Natural killer cell treated with Interleukin-12 subunit alpha and Interleukin-12 subunit beta and Interleukin-15 and Interleukin-18, amount 100 ng/mL, for 72 hours (primary cell): ENCODE measurements at regions not wholly inside any gene's neighbourhood (a gene's known extent, or its start where the extent isn't known, plus 50 kb on each side); places are given as distances from the start of the nearest gene placed in this dataset.

Source experiments
- ATAC-seq, 2 donors: fragments of 150-1000 bp; cut with Tn5 transposase in 1 of 2; sonication (Bioruptor Pico), chemical (Tn5 transposase) in 1 of 2; 2 replicates each; pipeline ENCODE4 v1.10.0; 2021
- DNase-seq: peaks from one replicate; pipeline ENCODE4 v3.0.0; 2022; ENCODE audit warnings: low spot score
- H3K27ac Mint-ChIP-seq, 2 donors: 1 replicate in 1 of 2; 2 replicates in 1 of 2; pipeline ENCODE4 v1.8.0; 2022; ENCODE audit warnings: mixed read lengths in 2 of 2, mild to moderate bottlenecking in 1 of 2, moderate library complexity in 1 of 2
- H3K27me3 Mint-ChIP-seq, 2 donors: 1 replicate in 1 of 2; 2 replicates in 1 of 2; pipeline ENCODE4 v1.8.0; 2022; ENCODE audit warnings: mixed read lengths in 2 of 2
- H3K36me3 Mint-ChIP-seq: one replicate; pipeline ENCODE4 v1.8.0; 2022; ENCODE audit warnings: mixed read lengths
- H3K4me1 Mint-ChIP-seq, 2 donors: 1 replicate in 1 of 2; 2 replicates in 1 of 2; pipeline ENCODE4 v1.8.0; 2022; ENCODE audit warnings: low read depth in 2 of 2, mixed read lengths in 2 of 2, mild to moderate bottlenecking in 1 of 2
- H3K4me3 Mint-ChIP-seq: one replicate; pipeline ENCODE4 v1.8.0; 2022; ENCODE audit warnings: mixed read lengths
- H3K9me3 Mint-ChIP-seq: 2 replicates; pipeline ENCODE4 v1.8.0; 2022; ENCODE audit warnings: mixed read lengths

DNA sequence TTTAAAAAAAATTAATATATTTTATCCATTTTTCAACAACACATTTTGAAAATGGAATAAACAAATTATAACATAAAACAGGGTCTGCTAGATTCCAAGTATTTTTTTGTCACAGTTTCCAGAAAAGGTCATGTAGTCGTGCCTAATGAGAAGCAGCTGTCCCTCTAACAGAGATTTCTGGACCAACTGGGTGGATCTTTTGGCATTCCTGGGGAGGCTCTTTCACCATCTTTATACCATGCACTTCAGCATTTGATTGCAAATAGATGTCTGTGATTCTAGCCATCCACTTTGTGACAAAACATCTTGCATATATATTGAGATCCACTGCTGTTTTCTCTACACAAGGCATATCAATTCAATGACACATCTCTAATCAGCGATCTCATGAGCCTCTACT lies 210.7 kb upstream of the LDB2 start:
- ATAC-seq (no peak), DNase-seq (no peak)
- H3K4me1 Mint-ChIP-seq: no peaks in the 10 kb centered on the region
- no peak overlapping the region for H3K27ac Mint-ChIP-seq
- peaks cover 3% of the 10 kb centered on the region for H3K9me3 Mint-ChIP-seq
- H3K36me3 Mint-ChIP-seq: no peaks in the 10 kb centered on the region
- H3K27me3 Mint-ChIP-seq: peaks cover 7 to 8% of the 10 kb centered on the region in 2 donors
- no peak overlapping the region for H3K4me3 Mint-ChIP-seq

DNA sequence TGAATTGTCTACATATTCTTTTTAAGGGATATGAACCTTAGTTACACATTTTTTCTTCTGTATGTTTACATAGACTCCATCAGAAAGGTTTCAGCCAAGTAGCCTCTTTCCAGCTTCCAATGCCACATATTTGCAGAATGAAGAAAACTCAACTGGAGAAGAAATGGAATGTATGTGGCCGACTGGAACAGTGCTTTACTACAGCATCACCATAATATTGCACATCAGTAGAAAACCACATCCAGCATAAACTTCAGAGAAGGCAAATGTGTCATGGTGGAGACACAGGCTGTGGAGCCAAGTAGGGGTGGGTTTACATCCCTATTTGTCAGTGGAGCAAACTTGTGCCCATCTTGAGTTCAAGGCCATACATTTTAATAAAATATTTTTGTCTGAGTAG lies 204.8 kb upstream of the LDB2 start:
- no peaks in the 10 kb centered on the region for H3K27me3 Mint-ChIP-seq
- no peak overlapping the region for H3K4me3 Mint-ChIP-seq
- no peak overlapping the region for H3K27ac Mint-ChIP-seq
- DNase-seq: no peak
- no peaks in the 10 kb centered on the region for H3K36me3 Mint-ChIP-seq
- no peaks in the 10 kb centered on the region for H3K4me1 Mint-ChIP-seq
- no peak for ATAC-seq
- H3K9me3 Mint-ChIP-seq: no peaks in the 10 kb centered on the region

DNA sequence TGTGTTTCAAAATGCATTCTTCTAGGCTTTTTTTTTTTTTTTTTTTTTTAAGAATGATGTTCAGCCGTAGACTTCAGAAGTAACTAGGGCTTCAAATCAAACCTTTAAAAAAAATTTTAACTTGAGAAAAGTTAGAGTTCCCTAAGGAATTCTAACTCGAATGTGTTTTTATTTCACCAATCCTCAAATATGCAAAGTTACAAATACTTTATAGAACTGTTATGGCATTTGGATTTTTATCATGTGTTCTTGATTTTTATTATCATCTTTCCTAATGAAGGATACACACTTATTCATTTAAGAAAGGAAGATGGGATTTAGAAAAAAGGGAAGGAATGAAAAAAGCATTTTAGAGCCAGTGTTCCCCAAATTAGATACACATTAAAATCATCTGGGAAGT lies 200.6 kb upstream of the LDB2 start:
- Mint-ChIP-seq H3K36me3 (no peaks in the 10 kb centered on the region), H3K4me1 (no peaks in the 10 kb centered on the region), H3K4me3 (no peak overlapping the region), H3K9me3 (no peaks in the 10 kb centered on the region), H3K27ac (no peak overlapping the region), H3K27me3 (peaks cover 8% of the 10 kb centered on the region in 2 donors)
- no peak for ATAC-seq
- no peak for DNase-seq

DNA sequence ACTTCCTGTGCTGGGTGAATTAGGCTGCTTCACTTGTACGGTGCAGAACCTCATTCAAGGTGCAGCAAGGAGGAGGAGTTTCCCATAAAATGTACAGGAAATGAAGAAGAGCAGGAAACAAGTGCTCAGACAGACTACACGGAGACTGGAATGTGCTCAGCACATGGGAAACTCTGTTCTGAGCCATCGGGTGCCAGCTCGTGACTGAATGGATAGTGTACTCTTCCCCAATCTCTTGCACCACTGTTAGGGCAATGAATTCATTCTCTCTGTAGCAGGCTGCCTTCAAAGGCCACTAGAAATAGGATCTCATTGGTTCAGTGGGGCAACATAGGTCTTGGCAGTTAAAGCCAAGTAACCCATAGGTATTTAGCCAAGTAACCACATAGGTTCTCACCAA lies 200.0 kb upstream of the LDB2 start:
- ATAC-seq: no peak
- peaks cover 8% of the 10 kb centered on the region in 2 donors for H3K27me3 Mint-ChIP-seq
- H3K27ac Mint-ChIP-seq: no peak overlapping the region
- peaks cover 1 to 3% of the 10 kb centered on the region in 2 donors for H3K4me1 Mint-ChIP-seq
- no peaks in the 10 kb centered on the region for H3K36me3 Mint-ChIP-seq
- DNase-seq: no peak
- H3K4me3 Mint-ChIP-seq: no peak overlapping the region
- no peaks in the 10 kb centered on the region for H3K9me3 Mint-ChIP-seq

DNA sequence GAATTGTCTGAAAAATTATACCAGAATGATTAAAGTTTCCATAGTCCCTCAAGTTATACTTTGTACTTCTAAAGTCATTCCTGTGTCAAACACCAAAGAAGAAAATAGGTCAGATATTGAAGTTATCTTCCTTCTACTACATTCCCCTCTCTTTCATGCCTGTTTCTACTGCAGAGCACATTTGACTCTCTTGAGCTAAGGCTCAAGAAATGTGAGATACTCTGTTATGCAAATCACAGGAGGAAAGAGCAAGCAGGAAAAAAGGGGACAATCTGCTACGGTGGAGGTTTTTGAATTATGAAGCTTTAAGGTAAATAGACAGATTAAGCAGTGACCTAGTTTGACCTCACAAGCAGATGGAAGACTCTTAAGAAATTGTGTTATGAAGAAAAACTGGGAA lies 198.9 kb upstream of the LDB2 start:
- no peaks in the 10 kb centered on the region for H3K36me3 Mint-ChIP-seq
- H3K27me3 Mint-ChIP-seq: peaks cover 8% of the 10 kb centered on the region in 2 donors
- ATAC-seq (no peak), DNase-seq (no peak)
- H3K4me3 Mint-ChIP-seq: no peak overlapping the region
- no peaks in the 10 kb centered on the region for H3K9me3 Mint-ChIP-seq
- H3K27ac Mint-ChIP-seq: no peak overlapping the region
- H3K4me1 Mint-ChIP-seq: peaks cover 9 to 10% of the 10 kb centered on the region in 2 donors

DNA sequence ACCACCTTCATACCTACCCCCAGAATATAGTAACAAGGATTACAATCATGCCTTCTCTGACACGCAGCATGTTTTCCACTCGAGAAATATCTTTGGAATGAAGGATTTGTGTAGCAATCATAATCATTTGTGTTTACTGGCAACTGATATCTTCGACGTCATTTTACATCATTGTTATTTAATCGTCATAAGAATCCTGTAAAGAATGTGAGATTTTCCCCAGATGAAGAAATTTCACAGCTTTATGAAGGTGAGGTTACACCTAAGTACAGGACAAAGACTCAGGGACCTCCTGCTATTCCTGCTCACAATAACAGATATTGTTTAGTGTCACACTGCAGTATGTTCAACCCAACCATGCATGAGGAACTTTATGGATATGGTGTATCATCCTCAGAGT lies 198.2 kb upstream of the LDB2 start:
- Mint-ChIP-seq H3K4me1 (peaks cover 9 to 10% of the 10 kb centered on the region in 2 donors), H3K9me3 (no peaks in the 10 kb centered on the region), H3K27me3 (peaks cover 8% of the 10 kb centered on the region in 2 donors), H3K4me3 (no peak overlapping the region), H3K27ac (no peak overlapping the region), H3K36me3 (no peaks in the 10 kb centered on the region)
- DNase-seq: no peak
- ATAC-seq: no peak

DNA sequence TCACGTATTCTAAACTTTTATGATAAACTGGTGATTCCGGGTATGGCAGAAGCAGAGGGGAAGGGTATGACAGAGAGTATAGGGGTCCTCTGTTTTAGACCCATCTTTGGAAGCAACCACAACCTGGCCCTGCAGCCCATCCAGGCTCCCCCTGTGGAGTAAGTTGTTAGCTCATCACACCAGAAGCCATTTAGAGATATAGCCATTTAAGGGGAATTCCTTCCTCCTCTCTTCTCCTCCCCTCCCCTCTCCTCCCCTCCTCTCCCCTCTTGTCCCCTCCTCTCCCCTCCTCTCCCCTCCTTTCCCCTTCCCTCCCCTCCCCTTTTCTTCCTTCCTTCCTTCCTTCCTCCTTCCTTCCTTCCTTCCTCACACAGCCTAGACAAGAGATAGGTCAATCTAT lies 197.3 kb upstream of the LDB2 start:
- Mint-ChIP-seq H3K27ac (no peak overlapping the region), H3K4me3 (no peak overlapping the region), H3K9me3 (no peaks in the 10 kb centered on the region), H3K4me1 (peaks cover 9 to 10% of the 10 kb centered on the region in 2 donors), H3K36me3 (no peaks in the 10 kb centered on the region), H3K27me3 (peaks cover 8% of the 10 kb centered on the region in 2 donors)
- DNase-seq (no peak), ATAC-seq (no peak)

DNA sequence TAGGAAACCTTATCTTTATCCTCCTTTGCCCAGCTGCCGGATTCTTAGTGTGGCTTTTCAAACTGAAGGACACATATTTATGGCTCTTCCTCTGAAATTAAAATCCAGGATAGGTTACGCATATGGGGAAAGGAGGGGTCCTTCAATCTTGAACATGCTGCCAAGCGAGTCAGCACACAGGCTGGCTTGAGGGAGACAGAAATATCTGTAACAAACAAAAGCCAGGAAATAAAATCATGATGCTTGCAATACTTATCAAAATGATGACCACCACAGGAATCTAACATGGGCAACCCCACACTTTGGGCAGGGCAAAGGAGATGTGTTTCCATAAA lies 196.4 kb upstream of the LDB2 start:
- no peak for ATAC-seq

DNA sequence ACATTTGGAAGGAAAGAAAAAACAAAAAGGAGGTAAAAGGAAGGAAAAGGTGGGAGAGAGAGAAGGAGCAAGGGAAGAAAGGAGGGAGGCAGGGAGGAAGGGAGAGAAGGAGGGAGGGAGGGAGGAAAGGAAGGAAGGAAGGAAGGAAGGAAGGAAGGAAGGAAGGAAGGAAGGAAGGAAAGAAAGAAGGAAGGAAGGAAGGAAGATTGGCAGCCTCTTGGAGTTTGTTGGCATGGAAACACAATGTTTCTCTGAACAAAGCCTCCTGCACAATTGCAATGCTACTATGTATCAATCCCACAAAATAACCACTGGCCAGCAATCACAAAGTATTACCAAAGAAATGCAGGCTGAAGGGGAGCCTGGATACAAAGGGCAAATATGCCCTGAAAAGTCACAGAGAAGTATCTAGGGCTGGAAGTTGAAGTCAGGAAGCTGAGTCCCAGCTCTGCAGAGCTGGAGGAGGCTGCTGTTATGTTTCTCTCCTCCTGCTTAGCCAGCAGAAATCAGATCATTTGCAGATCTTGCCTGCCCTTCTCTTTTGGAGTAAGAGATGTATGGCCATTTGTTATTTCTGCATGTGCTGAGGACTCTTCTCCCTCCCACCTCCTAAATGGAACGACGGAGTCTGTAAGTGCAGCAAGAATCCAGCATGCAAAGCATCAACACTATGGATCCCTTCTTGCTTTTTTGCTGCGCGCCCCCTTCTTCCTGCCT lies 195.9 kb upstream of the LDB2 start:
- H3K9me3 Mint-ChIP-seq: no peaks in the 10 kb centered on the region
- DNase-seq (no peak), ATAC-seq (no peak)
- H3K27me3 Mint-ChIP-seq: peaks cover 8% of the 10 kb centered on the region in 2 donors
- no peaks in the 10 kb centered on the region for H3K36me3 Mint-ChIP-seq
- H3K4me3 Mint-ChIP-seq: no peak overlapping the region
- peaks cover 9 to 10% of the 10 kb centered on the region in 2 donors for H3K4me1 Mint-ChIP-seq
- no peak overlapping the region for H3K27ac Mint-ChIP-seq

More for the DNA sequence above, 196.4 kb upstream of the LDB2 start:
- H3K27ac Mint-ChIP-seq: no peak overlapping the region
- no peak overlapping the region for H3K4me3 Mint-ChIP-seq
- no peaks in the 10 kb centered on the region for H3K9me3 Mint-ChIP-seq
- peaks cover 8% of the 10 kb centered on the region in 2 donors for H3K27me3 Mint-ChIP-seq
- H3K36me3 Mint-ChIP-seq: no peaks in the 10 kb centered on the region
- DNase-seq: no peak
- H3K4me1 Mint-ChIP-seq: peaks cover 9 to 10% of the 10 kb centered on the region in 2 donors

DNA sequence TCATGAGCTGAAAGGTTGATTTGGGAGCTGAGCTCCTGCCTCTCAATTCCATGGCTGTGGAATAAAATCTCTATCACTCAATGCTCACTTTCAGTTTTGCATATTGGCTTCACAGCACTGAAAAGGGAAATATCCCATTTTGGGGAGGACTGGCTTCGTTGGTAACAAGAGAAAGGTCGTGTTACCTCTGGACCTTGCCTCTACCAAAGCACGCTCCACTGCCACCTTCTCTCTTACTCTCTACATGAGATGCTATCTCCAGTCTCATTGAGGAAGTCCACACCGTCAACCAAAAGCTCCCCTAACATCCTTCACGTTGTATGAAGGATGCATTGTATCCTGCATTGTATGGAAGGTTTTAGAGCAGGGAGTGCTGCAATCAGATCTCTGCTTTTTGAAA lies 195.0 kb upstream of the LDB2 start:
- ATAC-seq (no peak), DNase-seq (no peak)
- Mint-ChIP-seq H3K4me3 (no peak overlapping the region), H3K36me3 (no peaks in the 10 kb centered on the region), H3K27me3 (peaks cover 8% of the 10 kb centered on the region in 2 donors), H3K9me3 (no peaks in the 10 kb centered on the region), H3K4me1 (peaks cover 9 to 10% of the 10 kb centered on the region in 2 donors), H3K27ac (no peak overlapping the region)

DNA sequence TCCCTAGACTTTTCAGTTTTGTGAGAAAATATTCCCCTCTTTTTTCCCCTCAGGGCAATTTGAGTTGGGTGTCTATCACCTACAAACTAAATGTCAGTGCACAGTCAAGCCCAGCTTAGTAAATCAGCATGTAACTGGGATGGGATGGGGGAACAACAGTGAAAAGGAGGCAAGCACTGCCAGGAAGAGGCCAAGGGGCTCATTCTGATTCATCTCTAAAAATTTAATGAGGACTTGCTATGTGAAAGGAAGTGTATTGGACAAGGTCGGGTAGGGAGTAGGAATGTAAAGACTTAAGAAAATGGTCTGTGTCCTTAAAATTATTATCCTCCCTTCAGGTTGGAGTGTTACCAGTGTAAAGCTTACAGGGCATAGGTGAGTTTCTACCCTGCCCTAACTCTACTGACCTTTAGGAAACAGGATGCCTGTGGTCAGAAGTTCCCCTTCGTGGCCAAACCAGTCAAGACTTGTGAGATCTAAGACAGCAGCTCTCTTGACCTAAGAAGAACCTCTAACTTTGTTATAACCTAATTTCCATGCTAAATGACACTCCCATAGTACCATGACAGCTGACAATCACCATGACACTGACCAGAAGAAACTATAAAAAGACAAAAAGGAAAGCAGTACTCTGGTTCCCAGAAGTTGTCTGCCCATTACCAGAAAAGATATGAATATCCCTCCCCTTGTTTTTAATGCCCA lies 194.4 kb upstream of the LDB2 start:
- Mint-ChIP-seq H3K9me3 (no peaks in the 10 kb centered on the region), H3K36me3 (no peaks in the 10 kb centered on the region), H3K27ac (no peak overlapping the region), H3K4me1 (peaks cover 9 to 10% of the 10 kb centered on the region in 2 donors), H3K4me3 (no peak overlapping the region), H3K27me3 (peaks cover 8% of the 10 kb centered on the region in 2 donors)
- no peak for DNase-seq
- ATAC-seq: peak in 1 of 2 donors; percentile 13

DNA sequence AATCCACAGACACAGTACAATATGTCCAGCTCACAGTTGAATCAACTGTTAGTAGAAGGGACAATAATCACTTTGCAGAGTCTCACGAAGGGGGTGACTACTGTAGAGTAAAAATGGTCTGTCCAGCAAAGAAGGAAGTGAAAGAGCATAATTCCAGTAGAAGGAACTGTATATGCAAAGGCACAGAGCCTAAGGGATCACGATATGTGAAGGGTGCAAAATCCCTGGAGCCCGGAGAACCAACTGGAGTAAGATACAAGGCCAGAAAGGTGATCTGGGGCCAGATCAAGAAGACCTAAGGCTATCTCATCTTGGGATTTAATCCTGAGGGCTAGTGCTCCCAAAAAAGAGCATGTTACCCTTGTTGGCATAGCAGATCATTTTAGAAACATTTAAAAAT lies 192.7 kb upstream of the LDB2 start:
- no peak for ATAC-seq
- H3K27me3 Mint-ChIP-seq: peaks cover 2 to 4% of the 10 kb centered on the region in 2 donors
- no peaks in the 10 kb centered on the region for H3K36me3 Mint-ChIP-seq
- H3K9me3 Mint-ChIP-seq: no peaks in the 10 kb centered on the region
- H3K4me3 Mint-ChIP-seq: no peak overlapping the region
- no peak for DNase-seq
- H3K4me1 Mint-ChIP-seq: peaks cover 9 to 10% of the 10 kb centered on the region in 2 donors
- H3K27ac Mint-ChIP-seq: no peak overlapping the region

DNA sequence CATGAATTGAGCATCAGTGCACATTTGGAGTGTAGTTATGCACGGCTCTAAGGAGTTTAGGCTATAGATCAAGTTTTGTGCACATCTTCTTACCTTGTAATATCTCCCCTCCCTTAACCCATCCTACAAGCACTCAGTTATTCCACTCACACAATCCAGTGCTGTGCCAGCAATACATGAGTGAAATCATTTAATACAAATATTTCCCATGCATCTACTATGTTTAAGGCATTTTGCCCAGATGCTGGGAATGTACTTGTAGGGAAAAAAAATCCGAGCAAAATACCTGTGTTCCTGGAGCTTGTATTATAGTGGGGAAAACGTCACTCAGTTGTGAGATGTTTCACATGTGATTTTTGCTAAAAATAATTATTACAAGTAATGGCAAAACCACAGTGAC lies 191.6 kb upstream of the LDB2 start:
- H3K9me3 Mint-ChIP-seq: no peaks in the 10 kb centered on the region
- H3K4me1 Mint-ChIP-seq: peaks cover 9 to 10% of the 10 kb centered on the region in 2 donors
- no peak overlapping the region for H3K27ac Mint-ChIP-seq
- no peak for DNase-seq
- no peaks in the 10 kb centered on the region for H3K36me3 Mint-ChIP-seq
- ATAC-seq: no peak
- H3K4me3 Mint-ChIP-seq: no peak overlapping the region
- peaks cover 0 to 3% of the 10 kb centered on the region in 2 donors for H3K27me3 Mint-ChIP-seq

DNA sequence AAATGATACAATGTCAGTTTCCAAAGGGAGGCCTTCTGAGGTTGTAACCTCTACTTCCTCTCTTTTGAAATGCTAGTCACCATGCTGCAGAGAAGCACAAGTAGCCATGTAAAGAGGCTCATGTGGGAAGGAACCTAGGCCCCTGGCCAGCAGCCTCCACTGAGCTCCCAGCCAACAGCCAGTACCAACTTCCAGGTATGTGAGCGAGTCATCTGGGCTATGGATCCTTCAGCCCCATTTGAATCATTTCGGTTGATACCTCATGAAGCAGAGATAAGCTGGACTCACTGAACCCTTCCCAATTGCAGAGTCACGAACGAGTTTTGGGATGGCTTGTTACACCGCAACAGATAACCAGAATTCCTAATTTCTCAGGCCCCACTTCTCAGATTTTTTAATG lies 187.0 kb upstream of the LDB2 start:
- Mint-ChIP-seq H3K36me3 (no peaks in the 10 kb centered on the region), H3K4me3 (no peak overlapping the region), H3K9me3 (no peaks in the 10 kb centered on the region), H3K27me3 (peaks cover 7% of the 10 kb centered on the region in 2 donors), H3K27ac (no peak overlapping the region), H3K4me1 (no peaks in the 10 kb centered on the region)
- DNase-seq (no peak), ATAC-seq (no peak)
